Liver (tissue), 8 donors: ENCODE measurements at regions not wholly inside any gene's neighbourhood (a gene's known extent, or its start where the extent isn't known, plus 50 kb on each side); places are given as distances from the start of the nearest gene placed in this dataset.

ENCODE experiments used
- DNase-seq: peaks from one replicate; pipeline ENCODE4 v3.0.0-alpha.2; 2017; ENCODE audit warnings: low spot score
- H3K27ac ChIP-seq, 2 donors: one replicate each; pipeline ENCODE4 v1.7.0; 2013; ENCODE audit warnings: inconsistent platforms in 2 of 2, low read length in 2 of 2, control low read depth in 1 of 2, low read depth in 1 of 2, mild to moderate bottlenecking in 1 of 2
- H3K27me3 ChIP-seq, 4 donors: one replicate each; pipeline versions ENCODE4 v1.6.1 to v1.7.0; 2013; ENCODE audit warnings: low read length in 3 of 4, inconsistent platforms in 1 of 4, mild to moderate bottlenecking in 1 of 4, moderate library complexity in 1 of 4; ENCODE audit not compliant: control insufficient read depth in 4 of 4, insufficient read depth in 4 of 4
- H3K36me3 ChIP-seq, 4 donors: one replicate each; pipeline versions ENCODE4 v1.6.1 to v1.7.0; 2013; ENCODE audit warnings: low read length in 3 of 4, mild to moderate bottlenecking in 3 of 4, low read depth in 1 of 4, moderate library complexity in 1 of 4; ENCODE audit not compliant: control insufficient read depth in 4 of 4, insufficient read depth in 3 of 4
- H3K4me1 ChIP-seq, 4 donors: one replicate each; pipeline versions ENCODE4 v1.6.1 to v1.7.0; 2013; ENCODE audit warnings: low read length in 3 of 4, mild to moderate bottlenecking in 3 of 4, moderate library complexity in 1 of 4; ENCODE audit not compliant: control insufficient read depth in 4 of 4, insufficient read depth in 4 of 4
- H3K4me3 ChIP-seq, 3 donors: one replicate each; pipeline versions ENCODE4 v1.6.1 to v1.7.0; 2013; ENCODE audit warnings: low read length in 3 of 3, control low read depth in 1 of 3, low read depth in 1 of 3, mild to moderate bottlenecking in 1 of 3
- H3K9ac ChIP-seq, 2 donors: one replicate each; pipeline ENCODE4 v1.7.0; 2013; ENCODE audit warnings: low read length in 2 of 2, mild to moderate bottlenecking in 2 of 2, moderate library complexity in 2 of 2, control low read depth in 1 of 2, low read depth in 1 of 2
- H3K9me3 ChIP-seq, 4 donors: one replicate each; pipeline versions ENCODE4 v1.6.1 to v1.7.0; 2013; ENCODE audit warnings: low read length in 3 of 4; ENCODE audit not compliant: control insufficient read depth in 4 of 4
- ATF3 ChIP-seq: IDR thresholded peaks from 2 replicates; pipeline ENCODE4 v1.6.1; 2016; ENCODE audit warnings: antibody characterized with exemption
- CTCF ChIP-seq: fragments of 150-350 bp; IDR thresholded peaks from 2 replicates; pipeline ENCODE4 v1.5.1; 2017; ENCODE audit warnings: improper control_type of control experiment, low read depth, low read length; ENCODE audit not compliant: missing input control
- EGR1 ChIP-seq, 2 donors: IDR thresholded peaks; 2 replicates each; pipeline ENCODE4 v1.6.1; 2016 to 2018; ENCODE audit warnings: antibody characterized with exemption in 2 of 2, low read depth in 2 of 2
- FOXA1 ChIP-seq: IDR thresholded peaks from 2 replicates; pipeline ENCODE4 v1.6.1; 2016; ENCODE audit warnings: antibody characterized with exemption
- FOXA2 ChIP-seq: IDR thresholded peaks from 2 replicates; pipeline ENCODE4 v1.6.1; 2016; ENCODE audit warnings: antibody characterized with exemption
- GABPA ChIP-seq, 2 donors: IDR thresholded peaks in 1 of 2; conservative IDR thresholded peaks in 1 of 2; 2 replicates each; pipeline ENCODE4 v1.6.1; 2016; ENCODE audit warnings: antibody characterized with exemption in 2 of 2, mild to moderate bottlenecking in 1 of 2, moderate library complexity in 1 of 2
- HNF4A ChIP-seq, 2 donors: conservative IDR thresholded peaks; 2 replicates each; pipeline ENCODE4 v1.6.1; 2016; ENCODE audit warnings: antibody characterized with exemption in 2 of 2, mild to moderate bottlenecking in 2 of 2
- NR2F2 ChIP-seq: IDR thresholded peaks from 2 replicates; pipeline ENCODE4 v1.6.1; 2016; ENCODE audit warnings: antibody characterized with exemption
- SP1 ChIP-seq: IDR thresholded peaks from 2 replicates; pipeline ENCODE4 v1.6.1; 2018; ENCODE audit warnings: antibody characterized with exemption, mild to moderate bottlenecking
- TAF1 ChIP-seq: conservative IDR thresholded peaks from 2 replicates; pipeline ENCODE4 v1.6.1; 2016; ENCODE audit warnings: antibody characterized with exemption, mild to moderate bottlenecking
- YY1 ChIP-seq: IDR thresholded peaks from 2 replicates; pipeline ENCODE4 v1.6.1; 2016; ENCODE audit warnings: antibody characterized with exemption, mild to moderate bottlenecking
- ZBTB33 ChIP-seq: IDR thresholded peaks from 2 replicates; pipeline ENCODE4 v1.6.1; 2016; ENCODE audit warnings: antibody characterized with exemption
- WGBS: extraction: QIAGEN DNeasy Blood & Tissue Kit; methylation state at CpG from one replicate; pipeline ENCODE4 v1.1.7; 2013; 5-methylcytosine and 5-hydroxymethylcytosine counted together
- TF ChIP-seq, protein P1 (sequence below): IDR thresholded peaks from 2 replicates; pipeline ENCODE4 v1.6.1; 2016; ENCODE audit warnings: antibody characterized with exemption
- donor health status: healthy.
- donor health status: healthy.
- donor health status: healthy.
- donor health status: healthy.
- donor health status: healthy.

GRCh38 chr14:98375566-98375965 is 896.4 kb downstream of the BCL11B start:
- Histone ChIP-seq H3K36me3 (no peaks in the 10 kb centered on the region), H3K27ac (no peak overlapping the region), H3K4me1 (no peaks in the 10 kb centered on the region), H3K9me3 (no peaks in the 10 kb centered on the region), H3K9ac (no peak overlapping the region), H3K4me3 (no peak overlapping the region), H3K27me3 (no peaks in the 10 kb centered on the region)
- 93% methylated on average over 5 of the region's 5 CpGs for whole genome bisulfite sequencing
- DNase-seq: no peak
- no peak for TF ChIP-seq CTCF
- TF ChIP-seq ATF3: no peak
- TF ChIP-seq FOXA2: no peak
- TF ChIP-seq NR2F2: no peak
- TF ChIP-seq, protein P1, sequence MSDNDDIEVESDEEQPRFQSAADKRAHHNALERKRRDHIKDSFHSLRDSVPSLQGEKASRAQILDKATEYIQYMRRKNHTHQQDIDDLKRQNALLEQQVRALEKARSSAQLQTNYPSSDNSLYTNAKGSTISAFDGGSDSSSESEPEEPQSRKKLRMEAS: no peak
- no peak for TF ChIP-seq HNF4A (conservative IDR thresholded peaks at IDR 0.05)
- no peak for TF ChIP-seq YY1
- TF ChIP-seq EGR1 (IDR thresholded peaks at IDR 0.05; ENCODE audit: low read depth in 2 of 2): no peak

GRCh38 chr14:98379830-98380229 is 892.2 kb downstream of the BCL11B start:
- Histone ChIP-seq H3K27me3 (peaks cover 0 to 2% (median 0%) of the 10 kb centered on the region in 4 donors), H3K4me3 (no peak overlapping the region), H3K9me3 (peaks cover 0 to 4% (median 0%) of the 10 kb centered on the region in 4 donors), H3K27ac (no peak overlapping the region), H3K4me1 (no peaks in the 10 kb centered on the region), H3K36me3 (no peaks in the 10 kb centered on the region), H3K9ac (no peak overlapping the region)
- DNase-seq: no peak
- 53% methylated on average over 3 of the region's 3 CpGs for WGBS
- TF ChIP-seq FOXA2 (no peak), FOXA1 (no peak), ZBTB33 (no peak), GABPA (IDR thresholded peaks at IDR 0.05 in 1 of 2, conservative IDR thresholded peaks at IDR 0.05 in 1 of 2) (no peak), NR2F2 (no peak), TAF1 (no peak), CTCF (no peak), SP1 (no peak), HNF4A (conservative IDR thresholded peaks at IDR 0.05) (no peak), EGR1 (IDR thresholded peaks at IDR 0.05; ENCODE audit: low read depth in 2 of 2) (no peak)
